Adrenal gland (tissue), 9 donors: ENCODE measurements at regions not wholly inside any gene's neighbourhood (a gene's known extent, or its start where the extent isn't known, plus 50 kb on each side); places are given as distances from the start of the nearest gene placed in this dataset.

ENCODE experiments used
- DNase-seq, 7 donors: peaks; one replicate each; pipeline ENCODE4 v3.0.0-alpha.2; 2019 to 2020
- H3K27ac ChIP-seq, 5 donors: fragments of 200-600 bp; sonication (generic) in 4 of 5; 1 replicate in 3 of 5; 2 replicates in 2 of 5; pipeline versions ENCODE4 v1.5.1 to v1.8.0; 2016 to 2020; ENCODE audit warnings: mild to moderate bottlenecking in 1 of 5
- H3K27me3 ChIP-seq: fragments of 200-600 bp; 2 replicates; pipeline ENCODE4 v1.8.0; 2021
- H3K36me3 ChIP-seq, 2 donors: fragments of 200-600 bp; replicated peaks in 1 of 2; 1 replicate in 1 of 2; 2 replicates in 1 of 2; pipeline versions ENCODE4 v1.5.1 to v1.8.0; 2018 to 2022
- H3K4me1 ChIP-seq, 2 donors: fragments of 200-600 bp; replicated peaks in 1 of 2; 1 replicate in 1 of 2; 2 replicates in 1 of 2; pipeline versions ENCODE4 v1.5.1 to v1.8.0; 2018 to 2021
- H3K4me3 ChIP-seq, 4 donors: fragments of 200-600 bp; sonication (generic) in 3 of 4; one replicate each; pipeline ENCODE4 v1.5.1; 2016 to 2018
- H3K9me3 ChIP-seq, 3 donors: fragments of 200-600 bp; sonication (generic) in 1 of 3; replicated peaks in 1 of 3; 1 replicate in 2 of 3; 2 replicates in 1 of 3; pipeline versions ENCODE4 v1.5.1 to v1.8.0; 2016 to 2021
- CTCF ChIP-seq, 6 experiments: fragments of 450-650 bp in 4 of 6; fragments of 200-600 bp in 2 of 6; sonication (generic) in 1 of 6; IDR thresholded peaks; 1 replicate in 5 of 6; 2 replicates in 1 of 6; pipeline versions ENCODE4 v1.5.1 to v1.8.0; 2016 to 2021; ENCODE audit warnings: antibody characterized with exemption in 6 of 6, mild to moderate bottlenecking in 2 of 6, moderate library complexity in 1 of 6
- POLR2A ChIP-seq, 2 donors: fragments of 450-650 bp; IDR thresholded peaks; one replicate each; pipeline ENCODE4 v1.6.1; 2017; ENCODE audit warnings: antibody characterized with exemption in 2 of 2, mild to moderate bottlenecking in 2 of 2, moderate library complexity in 1 of 2
- WGBS, 4 donors: extraction: QIAGEN DNeasy Blood & Tissue Kit in 2 of 4; methylation state at CpG; one replicate each; pipeline versions ENCODE4 v1.1.5 to v1.1.7; 2013 to 2017; 5-methylcytosine and 5-hydroxymethylcytosine counted together
- intact Hi-C, 2 donors: fragments of 100-400 bp; cut with DNase I; formaldehyde crosslinking; loops; one replicate each; pipeline versions ENCODE4 v1.14.1 to v1.15.0; 2022 to 2023
- donor health status: healthy with polysubstance abuse.
- donor health status: Bipolar disorder and iron deficiency.
- donor health status: DM: yes; HTN: yes; CAD: no.
- donor health status: DM: no; HTN: no; CAD: no.
- donor health status: DM: no; HTN: no; CAD: no.

DNA sequence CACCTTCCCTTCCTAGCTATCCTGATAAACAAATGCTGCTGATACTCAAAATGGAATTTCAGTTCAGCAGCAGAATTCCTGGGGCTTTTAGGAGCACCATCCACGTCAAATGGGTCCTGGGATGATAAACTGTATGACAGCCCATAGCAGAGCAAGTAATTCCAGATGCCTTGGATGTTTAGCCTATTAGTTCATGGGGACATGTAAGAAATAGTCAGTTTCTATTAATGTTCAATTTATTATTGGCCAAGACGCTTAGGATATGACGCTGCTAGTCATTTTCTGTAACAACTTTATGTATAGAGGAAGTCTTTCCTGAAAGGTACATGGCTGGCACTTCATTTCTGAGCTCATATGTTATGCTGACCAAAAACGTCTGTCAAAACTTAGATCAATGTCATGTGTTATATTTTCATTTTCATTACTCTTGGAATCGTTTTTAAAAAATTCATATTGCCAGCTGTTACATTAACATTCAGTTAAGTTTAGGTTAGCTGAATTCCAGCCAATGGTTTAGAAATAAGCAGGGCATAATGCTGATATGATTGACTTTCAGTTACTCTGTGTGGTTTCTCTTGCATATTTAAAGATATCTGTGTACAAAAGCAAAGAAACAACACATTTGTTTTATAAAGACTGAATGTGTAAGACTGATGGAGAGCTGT, 243.8 kb downstream of the CSNK1G3 start:
- H3K4me1 ChIP-seq = no peaks in the 10 kb centered on the region
- H3K27ac ChIP-seq = no peak overlapping the region
- no peaks in the 10 kb centered on the region for H3K27me3 ChIP-seq
- 42 to 54% (median 50%) methylated on average over 5 of the region's 5 CpGs for WGBS, 4 donors
- no peak overlapping the region for H3K4me3 ChIP-seq
- DNase-seq = no peak
- intact Hi-C loops = no loop called here
- peaks cover 0 to 6% (median 0%) of the 10 kb centered on the region in 3 donors for H3K9me3 ChIP-seq
- TF ChIP-seq POLR2A (IDR thresholded peaks at IDR 0.05) (no peak), CTCF (IDR thresholded peaks at IDR 0.05) (no peak)
- H3K36me3 ChIP-seq = no peaks in the 10 kb centered on the region

DNA sequence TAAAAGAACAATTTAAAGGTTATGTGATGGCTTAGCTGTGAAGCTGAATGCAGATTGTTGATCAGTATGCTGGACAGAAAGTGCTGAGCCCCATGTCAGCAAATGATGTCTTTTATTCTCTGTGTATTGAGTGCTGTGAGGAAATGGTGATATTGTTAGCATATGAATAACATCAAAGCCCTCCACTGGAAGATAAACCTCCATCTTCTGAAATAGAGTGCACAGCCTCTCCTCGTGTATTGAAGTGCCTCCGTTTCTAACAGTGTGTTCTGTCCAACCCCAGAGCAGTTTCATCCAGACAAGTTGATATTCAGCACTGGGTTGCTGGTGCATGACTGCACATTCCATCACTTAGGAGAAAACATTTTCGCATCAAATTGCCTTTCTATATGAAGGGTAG, 242.9 kb downstream of the CSNK1G3 start:
- Histone ChIP-seq H3K27ac (no peak overlapping the region), H3K27me3 (no peaks in the 10 kb centered on the region), H3K36me3 (no peaks in the 10 kb centered on the region), H3K9me3 (peaks cover 0 to 6% (median 0%) of the 10 kb centered on the region in 3 donors), H3K4me3 (no peak overlapping the region), H3K4me1 (no peaks in the 10 kb centered on the region)
- TF ChIP-seq POLR2A (IDR thresholded peaks at IDR 0.05) = no peak
- TF ChIP-seq CTCF (IDR thresholded peaks at IDR 0.05) = no peak
- WGBS, 4 donors = 50 to 65% (median 60%) methylated on average over 3 of the region's 3 CpGs
- intact Hi-C loops = no loop called here
- no peak for DNase-seq

DNA sequence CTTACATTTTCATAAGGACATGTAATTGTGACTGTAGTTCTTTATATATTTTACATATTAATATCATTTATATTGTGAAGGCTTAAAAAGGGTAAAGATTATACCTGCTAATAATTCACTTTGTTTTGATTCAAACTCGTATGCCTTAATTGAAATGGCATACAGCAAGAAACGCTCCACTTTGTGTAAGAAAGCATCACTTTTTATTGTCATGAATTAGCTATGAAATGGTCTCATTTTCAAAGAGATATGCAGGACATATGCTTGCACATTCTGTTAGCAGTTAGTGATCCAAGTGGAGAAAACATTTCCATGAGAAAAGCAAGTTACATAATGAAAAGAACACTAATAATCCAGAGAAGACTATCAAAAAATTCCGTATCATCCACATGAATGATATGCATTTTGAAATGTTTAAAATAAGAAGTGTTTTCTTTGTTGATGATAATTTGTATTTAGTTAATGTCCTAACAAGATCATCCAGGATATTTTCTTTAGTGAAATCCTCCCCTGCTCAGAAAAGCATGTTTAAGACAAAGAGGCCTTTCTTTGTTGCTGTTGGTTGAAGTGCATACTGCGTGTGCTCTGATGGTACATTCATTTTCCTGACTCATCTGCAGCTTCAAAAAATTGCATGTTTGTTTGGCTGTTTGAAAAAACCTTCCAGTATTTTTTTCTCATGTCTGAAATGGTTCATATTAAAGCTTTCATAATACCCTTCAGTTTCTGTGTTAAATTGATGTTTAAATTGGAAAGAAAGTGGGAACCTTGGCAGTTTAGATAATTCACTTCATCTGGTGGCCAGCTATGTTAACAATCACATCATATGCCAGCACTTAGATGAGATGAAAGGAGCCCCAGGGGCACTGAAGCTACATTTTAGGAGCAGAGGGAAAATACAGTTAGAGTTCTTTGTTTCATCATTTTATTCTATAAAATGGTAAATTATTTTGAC, 242.2 kb downstream of the CSNK1G3 start:
- Histone ChIP-seq H3K27me3 (no peaks in the 10 kb centered on the region), H3K36me3 (no peaks in the 10 kb centered on the region), H3K9me3 (peaks cover 0 to under 1% (median 0%) of the 10 kb centered on the region in 3 donors), H3K4me3 (no peak overlapping the region), H3K4me1 (no peaks in the 10 kb centered on the region), H3K27ac (no peak overlapping the region)
- no peak for TF ChIP-seq POLR2A (IDR thresholded peaks at IDR 0.05)
- TF ChIP-seq CTCF (IDR thresholded peaks at IDR 0.05) = no peak
- 69 to 75% (median 70%) methylated on average over 4 of the region's 4 CpGs for WGBS, 4 donors
- DNase-seq = no peak
- intact Hi-C loops = no loop called here

DNA sequence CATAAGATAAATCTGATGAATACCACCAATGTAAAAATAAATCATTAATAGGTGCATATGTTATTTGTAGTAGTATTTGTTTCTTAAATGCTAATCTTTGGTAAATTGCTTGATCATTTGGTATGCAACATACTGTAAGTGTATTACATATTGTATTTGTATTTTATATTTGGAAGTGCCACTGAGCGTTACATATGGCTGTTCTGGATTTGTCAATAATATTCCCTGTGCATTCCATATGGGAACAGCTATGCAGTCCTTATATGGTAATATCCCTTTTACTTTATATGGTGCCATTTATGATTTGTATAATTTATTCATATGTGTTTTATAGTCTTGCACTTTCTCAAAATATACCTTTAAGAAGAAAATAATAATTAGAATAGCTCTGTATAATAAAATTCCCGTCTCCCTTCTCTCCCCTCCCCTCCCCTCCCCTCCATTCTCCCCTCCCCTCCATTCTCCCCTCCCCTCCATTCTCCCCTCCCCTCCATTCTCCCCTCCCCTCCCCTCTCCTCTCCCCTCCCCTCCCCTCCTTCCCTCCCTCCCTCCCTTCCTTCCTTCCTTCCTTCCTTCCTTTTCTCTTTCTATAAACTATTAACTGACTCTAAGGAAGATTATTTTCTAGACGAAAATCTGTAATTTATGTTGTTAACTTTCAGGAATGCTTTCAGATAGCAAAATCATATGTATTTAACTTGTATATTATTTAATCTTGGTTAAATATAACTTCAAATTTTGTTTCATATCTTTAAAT, 241.4 kb downstream of the CSNK1G3 start:
- Histone ChIP-seq H3K9me3 (no peaks in the 10 kb centered on the region), H3K36me3 (no peaks in the 10 kb centered on the region), H3K27ac (no peak overlapping the region), H3K27me3 (no peaks in the 10 kb centered on the region), H3K4me3 (no peak overlapping the region), H3K4me1 (no peaks in the 10 kb centered on the region)
- TF ChIP-seq CTCF (IDR thresholded peaks at IDR 0.05) = no peak
- TF ChIP-seq POLR2A (IDR thresholded peaks at IDR 0.05) = no peak
- intact Hi-C loops = no loop called here
- DNase-seq = no peak
- 58 to 82% (median 66%) methylated on average over 3 of the region's 3 CpGs for WGBS, 4 donors
